ENCODE measurements at regions not wholly inside any gene's neighbourhood (a gene's known extent, or its start where the extent isn't known, plus 50 kb on each side); places are given as distances from the start of the nearest gene placed in this dataset.
A peak's percentile ranks its signal among the peaks of the same experiment; 100 is the strongest.

DNA sequence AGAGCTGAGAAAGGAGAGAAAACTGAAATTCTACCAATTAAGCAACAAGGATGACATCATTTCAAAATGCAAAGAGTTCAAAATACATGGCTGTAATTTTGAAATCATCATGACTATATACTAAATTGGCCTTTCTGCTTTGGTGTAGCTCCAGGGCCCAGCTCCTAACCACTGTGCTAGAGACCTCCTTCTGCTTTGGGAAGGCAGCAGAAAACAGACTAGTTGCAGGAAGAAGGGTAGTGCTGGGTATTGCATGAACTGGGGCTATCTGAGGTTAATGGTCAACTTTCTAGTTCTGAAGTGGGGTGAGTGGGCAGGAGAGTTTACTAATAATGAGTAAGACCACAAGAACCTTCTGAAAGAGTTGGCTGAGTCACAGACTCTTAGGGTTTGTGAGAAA is 66.2 kb downstream of the PTGER2 start:
- DNase-seq (ENCODE audit: low read depth, low spot score): peak; percentile 37
- TF ChIP-seq CTCF (IDR thresholded peaks at IDR 0.05; ENCODE audit: low read depth, low read length): no peak
- in situ Hi-C loops (cut with HindIII; ENCODE audit: low sequenced_read_pairs): no loop called here
- H3K4me3 ChIP-seq (ENCODE audit: low read depth, low read length): no peak overlapping the region
